HG02571 (cell line): ENCODE measurements at regions not wholly inside any gene's neighbourhood (a gene's known extent, or its start where the extent isn't known, plus 50 kb on each side); places are given as distances from the start of the nearest gene placed in this dataset.
"Not testable (repeated sequence)": the region's sequence is repeated elsewhere in the genome, so short reads cannot be mapped to it uniquely, and the experiment has no call there.

Experiments used
- ATAC-seq: cut with Tn5 transposase; IDR thresholded peaks from one replicate; pipeline ENCODE4 v1.9.1; 2021; ENCODE audit warnings: mild to moderate bottlenecking, moderate library complexity; ENCODE audit not compliant: unreplicated experiment

GRCh38 chr12:115898670-115899069 lies 378.8 kb downstream of the MED13L start:
- no peak for ATAC-seq

- ATAC-seq, result no peak
Observed at GRCh38 chr12:115897729-115898128, 379.8 kb downstream of the MED13L start.

- ATAC-seq, result no peak
Observed at GRCh38 chr12:115895247-115895646, 382.2 kb downstream of the MED13L start.

- no peak for ATAC-seq
Observed at GRCh38 chr12:115891556-115892164, 385.8 kb downstream of the MED13L start.

GRCh38 chr12:115886666-115887065 lies 390.8 kb downstream of the MED13L start:
- ATAC-seq, result no peak

GRCh38 chr12:115885040-115885690 lies 392.3 kb downstream of the MED13L start:
- no peak for ATAC-seq

- no peak for ATAC-seq
Observed at GRCh38 chr12:115882936-115883335, 394.6 kb downstream of the MED13L start.

GRCh38 chr12:115880238-115880637 lies 397.3 kb downstream of the MED13L start:
- ATAC-seq, result no peak

GRCh38 chr12:115879354-115879753 lies 398.1 kb downstream of the MED13L start:
- no peak for ATAC-seq

GRCh38 chr12:115873451-115874082 lies 403.9 kb downstream of the MED13L start:
- no peak for ATAC-seq

GRCh38 chr12:115872919-115873357 lies 404.6 kb downstream of the MED13L start:
- ATAC-seq, result no peak

- ATAC-seq, result no peak
Observed at GRCh38 chr12:115872212-115872611, 405.3 kb downstream of the MED13L start.

- no peak for ATAC-seq
Observed at GRCh38 chr12:115871714-115872113, 405.8 kb downstream of the MED13L start.

- ATAC-seq, result no peak
Observed at GRCh38 chr12:115870510-115870909, 407.0 kb downstream of the MED13L start.

- ATAC-seq, result no peak
Observed at GRCh38 chr12:115870021-115870420, 407.5 kb downstream of the MED13L start.

GRCh38 chr12:115869604-115870003 lies 407.9 kb downstream of the MED13L start:
- no peak for ATAC-seq

GRCh38 chr12:115868624-115869023 lies 408.9 kb downstream of the MED13L start:
- no peak for ATAC-seq

- ATAC-seq, result no peak
Observed at GRCh38 chr12:115867854-115868253, 409.6 kb downstream of the MED13L start.

GRCh38 chr12:115866909-115867525 lies 410.5 kb downstream of the MED13L start:
- no peak for ATAC-seq

- not testable (repeated sequence) for ATAC-seq
Observed at GRCh38 chr12:115866281-115866680, 411.2 kb downstream of the MED13L start.

GRCh38 chr12:115864396-115864795 lies 413.1 kb downstream of the MED13L start:
- ATAC-seq, result no peak

- ATAC-seq, result no peak
Observed at GRCh38 chr12:115860619-115861018, 416.9 kb downstream of the MED13L start.
